ENCODE measurements at regions not wholly inside any gene's neighbourhood (a gene's known extent, or its start where the extent isn't known, plus 50 kb on each side); places are given as distances from the start of the nearest gene placed in this dataset.

DNA sequence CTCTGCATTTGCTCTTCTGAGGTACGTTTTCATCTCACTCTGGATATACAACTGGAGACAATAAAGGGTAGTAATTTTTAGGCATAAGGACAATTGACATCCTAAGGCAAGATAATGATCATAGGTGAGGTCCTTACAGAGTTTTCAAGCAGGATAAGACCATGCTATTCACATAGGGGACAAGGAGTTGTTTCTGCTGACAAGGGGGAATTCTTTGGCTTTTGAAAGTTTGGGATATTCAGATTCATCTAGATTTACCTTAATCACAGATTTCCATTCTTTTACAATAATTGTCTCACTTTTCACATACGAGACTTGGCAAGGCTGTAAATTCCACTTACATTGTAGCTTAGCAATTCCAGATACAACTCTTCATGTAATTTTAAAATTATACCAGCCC, 256.2 kb downstream of the AASDHPPT start:
- TF ChIP-seq, protein P1, sequence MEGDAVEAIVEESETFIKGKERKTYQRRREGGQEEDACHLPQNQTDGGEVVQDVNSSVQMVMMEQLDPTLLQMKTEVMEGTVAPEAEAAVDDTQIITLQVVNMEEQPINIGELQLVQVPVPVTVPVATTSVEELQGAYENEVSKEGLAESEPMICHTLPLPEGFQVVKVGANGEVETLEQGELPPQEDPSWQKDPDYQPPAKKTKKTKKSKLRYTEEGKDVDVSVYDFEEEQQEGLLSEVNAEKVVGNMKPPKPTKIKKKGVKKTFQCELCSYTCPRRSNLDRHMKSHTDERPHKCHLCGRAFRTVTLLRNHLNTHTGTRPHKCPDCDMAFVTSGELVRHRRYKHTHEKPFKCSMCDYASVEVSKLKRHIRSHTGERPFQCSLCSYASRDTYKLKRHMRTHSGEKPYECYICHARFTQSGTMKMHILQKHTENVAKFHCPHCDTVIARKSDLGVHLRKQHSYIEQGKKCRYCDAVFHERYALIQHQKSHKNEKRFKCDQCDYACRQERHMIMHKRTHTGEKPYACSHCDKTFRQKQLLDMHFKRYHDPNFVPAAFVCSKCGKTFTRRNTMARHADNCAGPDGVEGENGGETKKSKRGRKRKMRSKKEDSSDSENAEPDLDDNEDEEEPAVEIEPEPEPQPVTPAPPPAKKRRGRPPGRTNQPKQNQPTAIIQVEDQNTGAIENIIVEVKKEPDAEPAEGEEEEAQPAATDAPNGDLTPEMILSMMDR (IDR thresholded peaks at IDR 0.05; ENCODE audit: low read length): no peak
- TF ChIP-seq EZH2 (IDR thresholded peaks at IDR 0.05; ENCODE audit: borderline replicate concordance, low read length): no peak
